HG03442 (cell line): ENCODE measurements at regions not wholly inside any gene's neighbourhood (a gene's known extent, or its start where the extent isn't known, plus 50 kb on each side); places are given as distances from the start of the nearest gene placed in this dataset.
"Not testable (repeated sequence)": the region's sequence is repeated elsewhere in the genome, so short reads cannot be mapped to it uniquely, and the experiment has no call there.

Experiments
- ATAC-seq: cut with Tn5 transposase; IDR thresholded peaks from one replicate; pipeline ENCODE4 v1.9.1; 2021; ENCODE audit warnings: mild to moderate bottlenecking, moderate library complexity; ENCODE audit not compliant: unreplicated experiment

GRCh38 chr4:179698321-179698720 lies 2256.1 kb upstream of the AGA start:
- no peak for ATAC-seq

GRCh38 chr4:179709961-179710624 lies 2267.9 kb upstream of the AGA start:
- no peak for ATAC-seq

GRCh38 chr4:179719766-179720450 lies 2277.7 kb upstream of the AGA start:
- ATAC-seq = no peak

GRCh38 chr4:179726491-179726890 lies 2284.3 kb upstream of the AGA start:
- not testable (repeated sequence) for ATAC-seq

- ATAC-seq = no peak
These were observed 2286.1 kb upstream of the AGA start for GRCh38 chr4:179728305-179728704.

- ATAC-seq = not testable (repeated sequence)
These were observed 2294.6 kb upstream of the AGA start for GRCh38 chr4:179736820-179737219.

- ATAC-seq = no peak
These were observed 2296.6 kb upstream of the AGA start for GRCh38 chr4:179738822-179739221.

- no peak for ATAC-seq
These were observed 2305.1 kb upstream of the AGA start for GRCh38 chr4:179747218-179747910.

- no peak for ATAC-seq
These were observed 2306.6 kb upstream of the AGA start for GRCh38 chr4:179748837-179749236.

GRCh38 chr4:179750374-179750773 lies 2308.1 kb upstream of the AGA start:
- no peak for ATAC-seq

- ATAC-seq = no peak
These were observed 2309.4 kb upstream of the AGA start for GRCh38 chr4:179751669-179752068.

GRCh38 chr4:179755322-179755721 lies 2313.1 kb upstream of the AGA start:
- ATAC-seq = no peak

- ATAC-seq = no peak
These were observed 2315.4 kb upstream of the AGA start for GRCh38 chr4:179757641-179758040.

- ATAC-seq = no peak
These were observed 2320.6 kb upstream of the AGA start for GRCh38 chr4:179762840-179763239.

- ATAC-seq = no peak
These were observed 2324.7 kb upstream of the AGA start for GRCh38 chr4:179766938-179767337.

- ATAC-seq = no peak
These were observed 2326.8 kb upstream of the AGA start for GRCh38 chr4:179768996-179769395.

- no peak for ATAC-seq
These were observed 2355.5 kb upstream of the AGA start for GRCh38 chr4:179797738-179798137.

- no peak for ATAC-seq
These were observed 2361.6 kb upstream of the AGA start for GRCh38 chr4:179803857-179804256.

- no peak for ATAC-seq
These were observed 2362.2 kb upstream of the AGA start for GRCh38 chr4:179804440-179804839.

- ATAC-seq = no peak
These were observed 2375.1 kb upstream of the AGA start for GRCh38 chr4:179817317-179817716.

GRCh38 chr4:179823342-179823741 lies 2381.1 kb upstream of the AGA start:
- ATAC-seq = no peak

GRCh38 chr4:179831274-179831673 lies 2389.0 kb upstream of the AGA start:
- no peak for ATAC-seq
